Astrocyte (in vitro differentiated cells and primary cell): ENCODE measurements at regions not wholly inside any gene's neighbourhood (a gene's known extent, or its start where the extent isn't known, plus 50 kb on each side); places are given as distances from the start of the nearest gene placed in this dataset.

Source experiments
- DNase-seq: peaks from one replicate; pipeline ENCODE4 v3.0.0-alpha.2; 2010; ENCODE audit warnings: low read depth
- FAIRE-seq: peaks from 2 replicates; lab custom pipeline; 2011; peaks lifted over from hg19 to GRCh38; lab: Jason Lieb, UNC
- H2AFZ ChIP-seq: 2 replicates; pipeline ENCODE4 v1.6.0; 2012; ENCODE audit warnings: low read depth, low read length, inconsistent platforms
- H3K27ac ChIP-seq: 2 replicates; pipeline ENCODE4 v1.5.1; 2011; ENCODE audit warnings: low read depth, low read length, inconsistent platforms
- H3K27me3 ChIP-seq: 2 replicates; pipeline ENCODE4 v1.6.0; 2011; ENCODE audit warnings: low read length, inconsistent platforms; ENCODE audit not compliant: insufficient read depth
- H3K36me3 ChIP-seq: 2 replicates; pipeline ENCODE4 v1.5.1; 2011; ENCODE audit warnings: low read length, inconsistent platforms; ENCODE audit not compliant: insufficient read depth
- H3K4me1 ChIP-seq: 2 replicates; pipeline ENCODE4 v1.5.1; 2011; ENCODE audit warnings: low read length, inconsistent platforms; ENCODE audit not compliant: insufficient read depth
- H3K4me2 ChIP-seq: 2 replicates; pipeline ENCODE4 v1.6.0; 2012; ENCODE audit warnings: low read length, inconsistent platforms
- H3K4me3 ChIP-seq: 2 replicates; pipeline ENCODE4 v1.5.1; 2011; ENCODE audit warnings: low read depth, mild to moderate bottlenecking, low read length, inconsistent platforms; ENCODE audit not compliant: insufficient read depth
- H3K79me2 ChIP-seq: 2 replicates; pipeline ENCODE4 v1.6.0; 2012; ENCODE audit warnings: mild to moderate bottlenecking, low read length, inconsistent platforms; ENCODE audit not compliant: insufficient read depth
- H3K9ac ChIP-seq: 2 replicates; pipeline ENCODE4 v1.6.0; 2012; ENCODE audit warnings: mild to moderate bottlenecking, low read length, inconsistent platforms
- H3K9me3 ChIP-seq: 2 replicates; pipeline ENCODE4 v1.5.1; 2012; ENCODE audit warnings: low read depth, mild to moderate bottlenecking, low read length, inconsistent platforms; ENCODE audit not compliant: insufficient read depth
- H4K20me1 ChIP-seq: 2 replicates; pipeline ENCODE4 v1.6.0; 2012; ENCODE audit warnings: low read length, inconsistent platforms; ENCODE audit not compliant: insufficient read depth
- H3K27ac Mint-ChIP-seq: one replicate; pipeline ENCODE4 v1.8.0; 2021; ENCODE audit warnings: mild to moderate bottlenecking, mixed read lengths; ENCODE audit not compliant: unreplicated experiment
- H3K27me3 Mint-ChIP-seq: one replicate; pipeline ENCODE4 v1.8.0; 2021; ENCODE audit warnings: low read depth, mixed read lengths; ENCODE audit not compliant: unreplicated experiment
- H3K36me3 Mint-ChIP-seq: one replicate; pipeline ENCODE4 v1.8.0; 2021; ENCODE audit warnings: low read depth, mixed read lengths; ENCODE audit not compliant: unreplicated experiment
- H3K4me1 Mint-ChIP-seq: one replicate; pipeline ENCODE4 v1.8.0; 2021; ENCODE audit warnings: low read depth, mixed read lengths; ENCODE audit not compliant: unreplicated experiment
- H3K4me3 Mint-ChIP-seq: one replicate; pipeline ENCODE4 v1.8.0; 2021; ENCODE audit warnings: mild to moderate bottlenecking, moderate library complexity, mixed read lengths; ENCODE audit not compliant: unreplicated experiment
- H3K9me3 Mint-ChIP-seq: one replicate; pipeline ENCODE4 v1.8.0; 2021; ENCODE audit warnings: mild to moderate bottlenecking, mixed read lengths; ENCODE audit not compliant: unreplicated experiment
- CTCF ChIP-seq: IDR thresholded peaks from 2 replicates; pipeline ENCODE4 v1.5.1; 2011; ENCODE audit warnings: low read depth, mild to moderate bottlenecking, inconsistent platforms, low read length, moderate library complexity; ENCODE audit not compliant: insufficient read depth
- EZH2 ChIP-seq: IDR thresholded peaks from 2 replicates; pipeline ENCODE4 v1.6.1; 2012; ENCODE audit warnings: mild to moderate bottlenecking, low read length, inconsistent platforms; ENCODE audit not compliant: insufficient read depth

- Mint-ChIP-seq H3K27me3 (peaks cover 28% of the 10 kb centered on the region), H3K4me1 (peaks cover 2% of the 10 kb centered on the region), H3K27ac (no peak overlapping the region), H3K4me3 (no peak overlapping the region), H3K36me3 (no peaks in the 10 kb centered on the region), H3K9me3 (peaks cover 7% of the 10 kb centered on the region)
- no peak for TF ChIP-seq CTCF
- TF ChIP-seq EZH2: no peak
- H3K4me1 ChIP-seq: no peaks in the 10 kb centered on the region
- H3K27me3 ChIP-seq: peaks cover 21% of the 10 kb centered on the region
- no peak for FAIRE-seq
- no peak overlapping the region for H3K27ac ChIP-seq
- no peak for DNase-seq
- no peak overlapping the region for H2AFZ ChIP-seq
- no peaks in the 10 kb centered on the region for H3K79me2 ChIP-seq
- H3K9me3 ChIP-seq: peaks cover 11% of the 10 kb centered on the region
- H4K20me1 ChIP-seq: no peaks in the 10 kb centered on the region
- no peaks in the 10 kb centered on the region for H3K36me3 ChIP-seq
- H3K4me3 ChIP-seq: no peak overlapping the region
- H3K4me2 ChIP-seq: no peak overlapping the region
- no peak overlapping the region for H3K9ac ChIP-seq
These were observed 222.3 kb upstream of the TNRC6C start for GRCh38 chr17:77736199-77736585.

GRCh38 chr17:77736721-77737120 is 221.8 kb upstream of the TNRC6C start:
- H3K27ac Mint-ChIP-seq: no peak overlapping the region
- H3K36me3 ChIP-seq: no peaks in the 10 kb centered on the region
- H3K4me1 ChIP-seq: no peaks in the 10 kb centered on the region
- no peak overlapping the region for H2AFZ ChIP-seq
- no peak overlapping the region for H3K4me3 ChIP-seq
- peaks cover 12% of the 10 kb centered on the region for H3K9me3 ChIP-seq
- no peak overlapping the region for H3K4me2 ChIP-seq
- H3K9ac ChIP-seq: no peak overlapping the region
- no peak overlapping the region for H3K27ac ChIP-seq
- H3K4me1 Mint-ChIP-seq: peaks cover 2% of the 10 kb centered on the region
- FAIRE-seq: no peak
- no peak overlapping the region for H3K4me3 Mint-ChIP-seq
- no peaks in the 10 kb centered on the region for H3K79me2 ChIP-seq
- peaks cover 21% of the 10 kb centered on the region for H3K27me3 ChIP-seq
- TF ChIP-seq EZH2: no peak
- TF ChIP-seq CTCF: no peak
- no peaks in the 10 kb centered on the region for H4K20me1 ChIP-seq
- H3K9me3 Mint-ChIP-seq: peaks cover 7% of the 10 kb centered on the region
- peaks cover 30% of the 10 kb centered on the region for H3K27me3 Mint-ChIP-seq
- no peaks in the 10 kb centered on the region for H3K36me3 Mint-ChIP-seq
- no peak for DNase-seq

GRCh38 chr17:77737442-77738265 is 220.8 kb upstream of the TNRC6C start:
- Histone ChIP-seq H3K27ac (no peak overlapping the region), H3K79me2 (no peaks in the 10 kb centered on the region), H3K9me3 (peaks cover 14% of the 10 kb centered on the region), H3K4me2 (no peak overlapping the region), H4K20me1 (no peaks in the 10 kb centered on the region), H3K4me1 (no peaks in the 10 kb centered on the region), H3K27me3 (peaks cover 21% of the 10 kb centered on the region), H2AFZ (no peak overlapping the region), H3K36me3 (no peaks in the 10 kb centered on the region), H3K4me3 (no peak overlapping the region), H3K9ac (no peak overlapping the region)
- FAIRE-seq (no peak), DNase-seq (no peak)
- Mint-ChIP-seq H3K4me1 (peaks cover 2% of the 10 kb centered on the region), H3K36me3 (no peaks in the 10 kb centered on the region), H3K4me3 (no peak overlapping the region), H3K9me3 (peaks cover 6% of the 10 kb centered on the region), H3K27me3 (peaks cover 37% of the 10 kb centered on the region), H3K27ac (no peak overlapping the region)
- no peak for TF ChIP-seq CTCF
- TF ChIP-seq EZH2: no peak
